ENCODE measurements at regions not wholly inside any gene's neighbourhood (a gene's known extent, or its start where the extent isn't known, plus 50 kb on each side); places are given as distances from the start of the nearest gene placed in this dataset.

- TF ChIP-seq SIN3A (IDR thresholded peaks at IDR 0.05; ENCODE audit: borderline replicate concordance, insufficient read depth, low read length) (no peak), FOXP2 (optimal IDR thresholded peaks at IDR 0.05; ENCODE audit: borderline replicate concordance, extremely low read depth, extremely low read length, insufficient read depth) (no peak)
These were observed 89.8 kb upstream of the PCBD1 start for GRCh38 chr10:70978181-70978580.

GRCh38 chr10:70978816-70979480 lies 90.6 kb upstream of the PCBD1 start:
- TF ChIP-seq POLR2AphosphoS5 (IDR thresholded peaks at IDR 0.05; ENCODE audit: low read depth, low read length) (no peak), REST (IDR thresholded peaks at IDR 0.05; ENCODE audit: insufficient read depth in 1 of 2, low read depth in 2 of 2, low read length in 2 of 2) (no peak), SIN3A (IDR thresholded peaks at IDR 0.05; ENCODE audit: borderline replicate concordance, insufficient read depth, low read length) (no peak), FOXP2 (optimal IDR thresholded peaks at IDR 0.05; ENCODE audit: borderline replicate concordance, extremely low read depth, extremely low read length, insufficient read depth) (no peak), TAF1 (IDR thresholded peaks at IDR 0.05; ENCODE audit: borderline replicate concordance, insufficient read depth, low read length) (no peak)

- TF ChIP-seq SIN3A (IDR thresholded peaks at IDR 0.05; ENCODE audit: borderline replicate concordance, insufficient read depth, low read length): no peak
These were observed 92.3 kb upstream of the PCBD1 start for GRCh38 chr10:70980687-70981086.

- no peak for TF ChIP-seq REST (IDR thresholded peaks at IDR 0.05; ENCODE audit: insufficient read depth in 1 of 2, low read depth in 2 of 2, low read length in 2 of 2)
- TF ChIP-seq TAF1 (IDR thresholded peaks at IDR 0.05; ENCODE audit: borderline replicate concordance, insufficient read depth, low read length): no peak
- no peak for TF ChIP-seq POLR2AphosphoS5 (IDR thresholded peaks at IDR 0.05; ENCODE audit: low read depth, low read length)
- TF ChIP-seq FOXP2 (optimal IDR thresholded peaks at IDR 0.05; ENCODE audit: borderline replicate concordance, extremely low read depth, extremely low read length, insufficient read depth): no peak
- no peak for TF ChIP-seq SIN3A (IDR thresholded peaks at IDR 0.05; ENCODE audit: borderline replicate concordance, insufficient read depth, low read length)
These were observed 92.9 kb upstream of the PCBD1 start for GRCh38 chr10:70981171-70981836.

GRCh38 chr10:70981936-70982335 lies 93.6 kb upstream of the PCBD1 start:
- no peak for TF ChIP-seq TAF1 (IDR thresholded peaks at IDR 0.05; ENCODE audit: borderline replicate concordance, insufficient read depth, low read length)
- no peak for TF ChIP-seq POLR2AphosphoS5 (IDR thresholded peaks at IDR 0.05; ENCODE audit: low read depth, low read length)
- no peak for TF ChIP-seq SIN3A (IDR thresholded peaks at IDR 0.05; ENCODE audit: borderline replicate concordance, insufficient read depth, low read length)
- TF ChIP-seq REST (IDR thresholded peaks at IDR 0.05; ENCODE audit: insufficient read depth in 1 of 2, low read depth in 2 of 2, low read length in 2 of 2): no peak
- TF ChIP-seq FOXP2 (optimal IDR thresholded peaks at IDR 0.05; ENCODE audit: borderline replicate concordance, extremely low read depth, extremely low read length, insufficient read depth): no peak

GRCh38 chr10:70982443-70982842 lies 94.1 kb upstream of the PCBD1 start:
- TF ChIP-seq TAF1 (IDR thresholded peaks at IDR 0.05; ENCODE audit: borderline replicate concordance, insufficient read depth, low read length) (no peak), SIN3A (IDR thresholded peaks at IDR 0.05; ENCODE audit: borderline replicate concordance, insufficient read depth, low read length) (no peak), REST (IDR thresholded peaks at IDR 0.05; ENCODE audit: insufficient read depth in 1 of 2, low read depth in 2 of 2, low read length in 2 of 2) (no peak), FOXP2 (optimal IDR thresholded peaks at IDR 0.05; ENCODE audit: borderline replicate concordance, extremely low read depth, extremely low read length, insufficient read depth) (no peak), POLR2AphosphoS5 (IDR thresholded peaks at IDR 0.05; ENCODE audit: low read depth, low read length) (no peak)

Data from PFSK-1 (cell line).